Transverse colon (tissue), 4 donors: ENCODE measurements at regions not wholly inside any gene's neighbourhood (a gene's known extent, or its start where the extent isn't known, plus 50 kb on each side); places are given as distances from the start of the nearest gene placed in this dataset.

ENCODE experiments used
- DNase-seq: peaks from one replicate; pipeline ENCODE4 v3.0.0-alpha.2; 2019
- H3K27ac ChIP-seq, 4 donors: fragments of 200-600 bp; sonication (generic); 2 replicates each; pipeline ENCODE4 v1.5.1; 2016 to 2018; ENCODE audit warnings: inconsistent platforms in 4 of 4
- H3K27me3 ChIP-seq: fragments of 200-600 bp; sonication (generic); 2 replicates; pipeline ENCODE4 v1.5.1; 2017; ENCODE audit warnings: inconsistent platforms
- H3K36me3 ChIP-seq, 4 donors: fragments of 200-600 bp; sonication (generic); 2 replicates each; pipeline ENCODE4 v1.5.1; 2017 to 2019; ENCODE audit warnings: inconsistent platforms in 4 of 4
- H3K4me1 ChIP-seq, 4 donors: fragments of 200-600 bp; sonication (generic); 2 replicates each; pipeline ENCODE4 v1.5.1; 2017 to 2020; ENCODE audit warnings: inconsistent platforms in 4 of 4
- H3K4me3 ChIP-seq, 4 donors: fragments of 200-600 bp; sonication (generic); 1 replicate in 1 of 4; 2 replicates in 3 of 4; pipeline versions ENCODE4 v1.5.1 to v1.6.1; 2017 to 2019; ENCODE audit warnings: inconsistent platforms in 4 of 4
- H3K9me3 ChIP-seq, 2 donors: fragments of 200-600 bp; sonication (generic); 2 replicates each; pipeline ENCODE4 v1.5.1; 2017 to 2019; ENCODE audit warnings: inconsistent platforms in 2 of 2
- CTCF ChIP-seq, 5 experiments: fragments of 200-600 bp in 3 of 5; fragments of 450-650 bp in 2 of 5; sonication (generic) in 3 of 5; IDR thresholded peaks; 1 replicate in 2 of 5; 2 replicates in 3 of 5; pipeline ENCODE4 v1.5.1; 2016 to 2017; ENCODE audit warnings: antibody characterized with exemption in 5 of 5, inconsistent platforms in 3 of 5, mild to moderate bottlenecking in 2 of 5, moderate library complexity in 1 of 5
- EP300 ChIP-seq: sonication (generic); formaldehyde crosslinking; IDR thresholded peaks from one replicate; pipeline ENCODE4 v1.6.1; 2017; ENCODE audit warnings: antibody characterized with exemption, low read depth
- POLR2A ChIP-seq: fragments of 450-650 bp; IDR thresholded peaks from one replicate; pipeline ENCODE4 v1.6.1; 2016; ENCODE audit warnings: antibody characterized with exemption, mild to moderate bottlenecking, moderate library complexity
- POLR2AphosphoS5 ChIP-seq, 3 donors: sonication (generic); formaldehyde crosslinking; IDR thresholded peaks; one replicate each; pipeline ENCODE4 v1.6.1; 2016; ENCODE audit warnings: antibody characterized with exemption in 3 of 3
- WGBS, 2 donors: methylation state at CpG; one replicate each; pipeline ENCODE4 v1.1.5; 2018; ENCODE audit warnings: low coverage in 1 of 2; 5-methylcytosine and 5-hydroxymethylcytosine counted together
- in situ Hi-C, 4 donors: fragments of 200-750 bp; cut with MboI; loops; one replicate each; pipeline versions ENCODE4 v1.15.0 to v1.15.1; 2017; ENCODE audit warnings: low sequenced_read_pairs in 3 of 4, low pct_ligation_motif_present in 1 of 4, low pct_unique_long_range_greater_than_20kb in 1 of 4
- intact Hi-C: fragments of 100-400 bp; cut with DNase I; formaldehyde crosslinking; loops from one replicate; pipeline ENCODE4 v1.15.1; 2023; ENCODE audit warnings: low total_unique reads

DNA sequence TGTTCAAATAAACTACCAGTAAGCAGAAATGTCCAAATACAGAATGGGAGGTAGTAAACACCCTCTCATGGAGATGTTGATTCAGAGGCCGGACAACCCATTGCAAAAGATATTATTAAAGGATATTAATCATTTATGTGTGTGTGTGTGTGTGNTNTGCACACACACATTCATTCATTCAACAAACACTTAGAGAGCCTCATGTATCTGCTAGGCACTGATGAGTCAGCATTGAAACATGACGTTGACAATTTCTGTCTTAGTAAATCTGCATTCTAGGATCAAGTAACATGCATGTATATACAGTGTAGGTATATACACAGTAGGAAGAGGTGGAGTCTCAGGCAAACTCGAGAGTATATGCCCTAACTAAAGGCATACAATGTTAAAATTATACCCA lies 187.0 kb downstream of the ZNF365 start:
- in situ Hi-C loops (no loop called here), intact Hi-C loops (no loop called here)
- TF ChIP-seq POLR2A (no peak), CTCF (IDR thresholded peaks at IDR 0.05) (no peak), POLR2AphosphoS5 (IDR thresholded peaks at IDR 0.05) (no peak), EP300 (no peak)
- no peaks in the 10 kb centered on the region for H3K27me3 ChIP-seq
- H3K4me3 ChIP-seq: no peak overlapping the region
- no peaks in the 10 kb centered on the region for H3K4me1 ChIP-seq
- no peak overlapping the region for H3K27ac ChIP-seq
- H3K36me3 ChIP-seq: no peaks in the 10 kb centered on the region
- no peaks in the 10 kb centered on the region for H3K9me3 ChIP-seq
- WGBS, 2 donors: 55 to 61% methylated on average over 3 of the region's 3 CpGs
- DNase-seq: no peak

DNA sequence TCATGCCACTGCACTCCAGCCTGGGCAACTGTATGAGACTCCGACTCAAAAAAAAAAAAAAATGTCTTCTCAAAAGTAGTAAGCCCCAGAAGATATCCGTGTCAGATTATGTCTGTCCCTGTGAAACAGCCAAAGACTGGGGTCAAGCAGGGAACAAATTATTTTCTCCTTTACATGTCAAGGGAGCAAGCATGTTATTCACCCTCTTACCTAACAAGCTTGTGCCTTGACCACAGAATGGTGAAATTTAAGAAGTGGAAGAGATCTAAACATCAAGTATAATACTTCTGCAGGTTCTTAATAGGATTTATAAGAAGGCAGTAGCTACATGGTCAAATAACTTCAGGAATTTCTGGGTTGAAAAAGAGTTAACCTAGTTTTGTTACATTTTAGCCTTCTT lies 187.9 kb downstream of the ZNF365 start:
- H3K4me1 ChIP-seq: no peaks in the 10 kb centered on the region
- TF ChIP-seq EP300 (no peak), CTCF (IDR thresholded peaks at IDR 0.05) (no peak), POLR2A (no peak), POLR2AphosphoS5 (IDR thresholded peaks at IDR 0.05) (no peak)
- WGBS, 2 donors: 75 to 90% methylated on average over 2 of the region's 2 CpGs
- no peaks in the 10 kb centered on the region for H3K9me3 ChIP-seq
- no peaks in the 10 kb centered on the region for H3K27me3 ChIP-seq
- H3K27ac ChIP-seq: no peak overlapping the region
- intact Hi-C loops (no loop called here), in situ Hi-C loops (no loop called here)
- no peaks in the 10 kb centered on the region for H3K36me3 ChIP-seq
- DNase-seq: no peak
- no peak overlapping the region for H3K4me3 ChIP-seq

DNA sequence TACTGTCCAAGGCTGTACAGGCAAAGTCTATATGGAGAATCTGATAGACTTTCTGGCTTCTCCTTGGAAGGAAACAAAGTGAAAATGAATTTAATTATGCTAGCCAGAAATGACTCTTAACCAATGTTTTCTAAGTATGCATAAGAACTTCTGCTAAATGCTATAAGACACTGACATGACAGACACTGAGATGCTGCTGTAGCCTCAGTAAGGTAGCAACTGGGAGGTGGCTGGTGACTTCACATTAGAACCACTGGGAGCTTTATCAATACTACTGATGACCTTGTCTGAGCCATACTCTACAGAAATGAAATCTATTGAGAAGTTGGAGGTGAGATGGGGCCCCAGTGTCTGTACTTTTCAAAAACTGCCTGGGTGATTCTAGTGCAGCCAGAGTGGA lies 188.6 kb downstream of the ZNF365 start:
- Histone ChIP-seq H3K4me1 (no peaks in the 10 kb centered on the region), H3K36me3 (no peaks in the 10 kb centered on the region), H3K9me3 (no peaks in the 10 kb centered on the region), H3K4me3 (no peak overlapping the region), H3K27ac (no peak overlapping the region), H3K27me3 (no peaks in the 10 kb centered on the region)
- in situ Hi-C loops (no loop called here), intact Hi-C loops (no loop called here)
- no peak for DNase-seq
- TF ChIP-seq CTCF (IDR thresholded peaks at IDR 0.05): no peak
- TF ChIP-seq POLR2A: no peak
- TF ChIP-seq POLR2AphosphoS5 (IDR thresholded peaks at IDR 0.05): no peak
- no peak for TF ChIP-seq EP300

- WGBS, 2 donors: 69 to 94% methylated on average over 3 of the region's 3 CpGs
- no peak for DNase-seq
- H3K27me3 ChIP-seq: no peaks in the 10 kb centered on the region
- no peaks in the 10 kb centered on the region for H3K9me3 ChIP-seq
- no peaks in the 10 kb centered on the region for H3K36me3 ChIP-seq
- H3K27ac ChIP-seq: no peak overlapping the region
- TF ChIP-seq CTCF (IDR thresholded peaks at IDR 0.05): no peak
- TF ChIP-seq EP300: no peak
- intact Hi-C loops: no loop called here
- no peak overlapping the region for H3K4me3 ChIP-seq
- H3K4me1 ChIP-seq: no peaks in the 10 kb centered on the region
- in situ Hi-C loops: no loop called here
Measured at GRCh38 chr10:62573929-62574328, 199.8 kb downstream of the ZNF365 start.
